Activated naive CD8-positive, alpha-beta T cell treated with anti-CD3 and anti-CD28 coated beads, Interleukin-2, amount 50 U/mL, for 24 hours (primary cell): ENCODE measurements at regions not wholly inside any gene's neighbourhood (a gene's known extent, or its start where the extent isn't known, plus 50 kb on each side); places are given as distances from the start of the nearest gene placed in this dataset.

Experiments
- ATAC-seq: fragments of 150-1000 bp; cut with Tn5 transposase; one replicate; pipeline ENCODE4 v1.10.0; 2021
- DNase-seq: peaks from one replicate; pipeline ENCODE4 v3.0.0; 2021
- H3K27ac Mint-ChIP-seq: one replicate; pipeline ENCODE4 v1.8.0; 2021; ENCODE audit warnings: mild to moderate bottlenecking, mixed read lengths
- H3K27me3 Mint-ChIP-seq: one replicate; pipeline ENCODE4 v1.8.0; 2021; ENCODE audit warnings: mixed read lengths
- H3K36me3 Mint-ChIP-seq: one replicate; pipeline ENCODE4 v1.8.0; 2021; ENCODE audit warnings: low read depth, mixed read lengths
- H3K4me1 Mint-ChIP-seq: one replicate; pipeline ENCODE4 v1.8.0; 2021; ENCODE audit warnings: mixed read lengths
- H3K4me3 Mint-ChIP-seq: one replicate; pipeline ENCODE4 v1.8.0; 2021; ENCODE audit warnings: mild to moderate bottlenecking, moderate library complexity, mixed read lengths
- H3K9me3 Mint-ChIP-seq: one replicate; pipeline ENCODE4 v1.8.0; 2021; ENCODE audit warnings: mixed read lengths

GRCh38 chr5:92492908-92493307 is 1088.1 kb downstream of the NR2F1-AS1 start:
- no peaks in the 10 kb centered on the region for H3K36me3 Mint-ChIP-seq
- H3K27ac Mint-ChIP-seq = no peak overlapping the region
- H3K4me1 Mint-ChIP-seq = no peaks in the 10 kb centered on the region
- H3K9me3 Mint-ChIP-seq = no peaks in the 10 kb centered on the region
- no peak for ATAC-seq
- no peak overlapping the region for H3K4me3 Mint-ChIP-seq
- no peak for DNase-seq
- H3K27me3 Mint-ChIP-seq = no peaks in the 10 kb centered on the region

- H3K36me3 Mint-ChIP-seq = no peaks in the 10 kb centered on the region
- H3K4me3 Mint-ChIP-seq = no peak overlapping the region
- ATAC-seq (no peak), DNase-seq (no peak)
- no peak overlapping the region for H3K27ac Mint-ChIP-seq
- H3K4me1 Mint-ChIP-seq = no peaks in the 10 kb centered on the region
- no peaks in the 10 kb centered on the region for H3K27me3 Mint-ChIP-seq
- H3K9me3 Mint-ChIP-seq = peaks cover 10% of the 10 kb centered on the region
Observed at GRCh38 chr5:92484484-92484883, 1096.5 kb downstream of the NR2F1-AS1 start.

- H3K36me3 Mint-ChIP-seq = no peaks in the 10 kb centered on the region
- H3K9me3 Mint-ChIP-seq = peaks cover 21% of the 10 kb centered on the region
- H3K4me3 Mint-ChIP-seq = no peak overlapping the region
- no peaks in the 10 kb centered on the region for H3K4me1 Mint-ChIP-seq
- no peak for ATAC-seq
- DNase-seq = no peak
- H3K27ac Mint-ChIP-seq = no peak overlapping the region
- H3K27me3 Mint-ChIP-seq = no peaks in the 10 kb centered on the region
Observed at GRCh38 chr5:92472981-92473566, 1090.0 kb upstream of the ARRDC3 start.

GRCh38 chr5:92471861-92472260 is 1088.7 kb upstream of the ARRDC3 start:
- ATAC-seq (no peak), DNase-seq (no peak)
- Mint-ChIP-seq H3K27ac (no peak overlapping the region), H3K27me3 (no peaks in the 10 kb centered on the region), H3K4me3 (no peak overlapping the region), H3K9me3 (peaks cover 21% of the 10 kb centered on the region), H3K4me1 (no peaks in the 10 kb centered on the region), H3K36me3 (no peaks in the 10 kb centered on the region)

GRCh38 chr5:92470770-92471169 is 1087.7 kb upstream of the ARRDC3 start:
- Mint-ChIP-seq H3K27ac (no peak overlapping the region), H3K4me3 (no peak overlapping the region), H3K9me3 (peaks cover 21% of the 10 kb centered on the region), H3K36me3 (no peaks in the 10 kb centered on the region), H3K4me1 (no peaks in the 10 kb centered on the region), H3K27me3 (no peaks in the 10 kb centered on the region)
- ATAC-seq = no peak
- no peak for DNase-seq

GRCh38 chr5:92468295-92468694 is 1085.2 kb upstream of the ARRDC3 start:
- DNase-seq (no peak), ATAC-seq (no peak)
- peaks cover 13% of the 10 kb centered on the region for H3K9me3 Mint-ChIP-seq
- H3K36me3 Mint-ChIP-seq = no peaks in the 10 kb centered on the region
- H3K27me3 Mint-ChIP-seq = no peaks in the 10 kb centered on the region
- H3K27ac Mint-ChIP-seq = no peak overlapping the region
- H3K4me1 Mint-ChIP-seq = no peaks in the 10 kb centered on the region
- H3K4me3 Mint-ChIP-seq = no peak overlapping the region

- Mint-ChIP-seq H3K27me3 (no peaks in the 10 kb centered on the region), H3K36me3 (no peaks in the 10 kb centered on the region), H3K4me3 (no peak overlapping the region), H3K9me3 (peaks cover 7% of the 10 kb centered on the region), H3K4me1 (no peaks in the 10 kb centered on the region), H3K27ac (no peak overlapping the region)
- DNase-seq = no peak
- no peak for ATAC-seq
Observed at GRCh38 chr5:92467695-92468094, 1084.6 kb upstream of the ARRDC3 start.

GRCh38 chr5:92460505-92460904 is 1077.4 kb upstream of the ARRDC3 start:
- no peak overlapping the region for H3K27ac Mint-ChIP-seq
- no peaks in the 10 kb centered on the region for H3K27me3 Mint-ChIP-seq
- ATAC-seq (no peak), DNase-seq (no peak)
- no peak overlapping the region for H3K4me3 Mint-ChIP-seq
- no peaks in the 10 kb centered on the region for H3K9me3 Mint-ChIP-seq
- no peaks in the 10 kb centered on the region for H3K4me1 Mint-ChIP-seq
- no peaks in the 10 kb centered on the region for H3K36me3 Mint-ChIP-seq

GRCh38 chr5:92459654-92460053 is 1076.5 kb upstream of the ARRDC3 start:
- H3K27ac Mint-ChIP-seq = no peak overlapping the region
- H3K4me1 Mint-ChIP-seq = no peaks in the 10 kb centered on the region
- no peak for ATAC-seq
- no peak for DNase-seq
- H3K36me3 Mint-ChIP-seq = no peaks in the 10 kb centered on the region
- no peak overlapping the region for H3K4me3 Mint-ChIP-seq
- H3K9me3 Mint-ChIP-seq = no peaks in the 10 kb centered on the region
- no peaks in the 10 kb centered on the region for H3K27me3 Mint-ChIP-seq

- H3K27me3 Mint-ChIP-seq = no peaks in the 10 kb centered on the region
- H3K4me1 Mint-ChIP-seq = no peaks in the 10 kb centered on the region
- no peak overlapping the region for H3K27ac Mint-ChIP-seq
- no peaks in the 10 kb centered on the region for H3K36me3 Mint-ChIP-seq
- ATAC-seq = no peak
- no peak overlapping the region for H3K4me3 Mint-ChIP-seq
- no peaks in the 10 kb centered on the region for H3K9me3 Mint-ChIP-seq
- no peak for DNase-seq
Observed at GRCh38 chr5:92455011-92455410, 1071.9 kb upstream of the ARRDC3 start.

GRCh38 chr5:92444888-92445287 is 1061.8 kb upstream of the ARRDC3 start:
- Mint-ChIP-seq H3K27ac (no peak overlapping the region), H3K4me3 (no peak overlapping the region), H3K4me1 (no peaks in the 10 kb centered on the region), H3K9me3 (no peaks in the 10 kb centered on the region), H3K36me3 (no peaks in the 10 kb centered on the region), H3K27me3 (no peaks in the 10 kb centered on the region)
- DNase-seq (no peak), ATAC-seq (no peak)

- Mint-ChIP-seq H3K4me1 (no peaks in the 10 kb centered on the region), H3K9me3 (peaks cover 17% of the 10 kb centered on the region), H3K27ac (no peak overlapping the region), H3K4me3 (no peak overlapping the region), H3K36me3 (no peaks in the 10 kb centered on the region), H3K27me3 (no peaks in the 10 kb centered on the region)
- DNase-seq (no peak), ATAC-seq (no peak)
Observed at GRCh38 chr5:92435781-92436180, 1052.7 kb upstream of the ARRDC3 start.

- ATAC-seq (no peak), DNase-seq (no peak)
- Mint-ChIP-seq H3K4me3 (no peak overlapping the region), H3K4me1 (no peaks in the 10 kb centered on the region), H3K27ac (no peak overlapping the region), H3K27me3 (no peaks in the 10 kb centered on the region), H3K36me3 (no peaks in the 10 kb centered on the region), H3K9me3 (peaks cover 13% of the 10 kb centered on the region)
Observed at GRCh38 chr5:92429646-92430045, 1046.5 kb upstream of the ARRDC3 start.

GRCh38 chr5:92428415-92428814 is 1045.3 kb upstream of the ARRDC3 start:
- H3K4me3 Mint-ChIP-seq = no peak overlapping the region
- no peaks in the 10 kb centered on the region for H3K4me1 Mint-ChIP-seq
- no peak overlapping the region for H3K27ac Mint-ChIP-seq
- DNase-seq (no peak), ATAC-seq (no peak)
- H3K36me3 Mint-ChIP-seq = no peaks in the 10 kb centered on the region
- no peaks in the 10 kb centered on the region for H3K27me3 Mint-ChIP-seq
- peaks cover 12% of the 10 kb centered on the region for H3K9me3 Mint-ChIP-seq

GRCh38 chr5:92424785-92425426 is 1041.8 kb upstream of the ARRDC3 start:
- peaks cover 27% of the 10 kb centered on the region for H3K9me3 Mint-ChIP-seq
- H3K4me3 Mint-ChIP-seq = no peak overlapping the region
- no peak overlapping the region for H3K27ac Mint-ChIP-seq
- no peak for DNase-seq
- no peak for ATAC-seq
- no peaks in the 10 kb centered on the region for H3K36me3 Mint-ChIP-seq
- no peaks in the 10 kb centered on the region for H3K27me3 Mint-ChIP-seq
- H3K4me1 Mint-ChIP-seq = no peaks in the 10 kb centered on the region

- ATAC-seq (no peak), DNase-seq (no peak)
- H3K4me1 Mint-ChIP-seq = no peaks in the 10 kb centered on the region
- H3K27ac Mint-ChIP-seq = no peak overlapping the region
- peaks cover 27% of the 10 kb centered on the region for H3K9me3 Mint-ChIP-seq
- no peaks in the 10 kb centered on the region for H3K36me3 Mint-ChIP-seq
- H3K4me3 Mint-ChIP-seq = no peak overlapping the region
- no peaks in the 10 kb centered on the region for H3K27me3 Mint-ChIP-seq
Observed at GRCh38 chr5:92421942-92422341, 1038.8 kb upstream of the ARRDC3 start.
